Right ventricle myocardium inferior (tissue), 1 donor: ENCODE measurements at regions not wholly inside any gene's neighbourhood (a gene's known extent, or its start where the extent isn't known, plus 50 kb on each side); places are given as distances from the start of the nearest gene placed in this dataset.

Source experiments
- ATAC-seq: fragments of 200-7000 bp; cut with Tn5 transposase; one replicate; pipeline ENCODE4 v1.9.1; 2020; ENCODE audit warnings: mild to moderate bottlenecking, moderate library complexity
- DNase-seq: peaks from one replicate; pipeline ENCODE4 v3.0.0; 2021; ENCODE audit errors: missing footprints
- intact Hi-C: fragments of 100-400 bp; cut with DNase I; formaldehyde crosslinking; loops from one replicate; pipeline ENCODE4 v1.11.0; 2022
- donor health status: DM: no; HTN: yes; CAD: no; lungs with severe emphysema.

- intact Hi-C loops: no loop called here
Observed at GRCh38 chr11:19547044-19547443, 165.6 kb upstream of the NAV2 start.

GRCh38 chr11:19546325-19546724, 166.3 kb upstream of the NAV2 start:
- ATAC-seq (no peak), DNase-seq (no peak)
- intact Hi-C loops: no loop called here

More at GRCh38 chr11:19547044-19547443, 165.6 kb upstream of the NAV2 start:
- DNase-seq (no peak), ATAC-seq (no peak)

DNA sequence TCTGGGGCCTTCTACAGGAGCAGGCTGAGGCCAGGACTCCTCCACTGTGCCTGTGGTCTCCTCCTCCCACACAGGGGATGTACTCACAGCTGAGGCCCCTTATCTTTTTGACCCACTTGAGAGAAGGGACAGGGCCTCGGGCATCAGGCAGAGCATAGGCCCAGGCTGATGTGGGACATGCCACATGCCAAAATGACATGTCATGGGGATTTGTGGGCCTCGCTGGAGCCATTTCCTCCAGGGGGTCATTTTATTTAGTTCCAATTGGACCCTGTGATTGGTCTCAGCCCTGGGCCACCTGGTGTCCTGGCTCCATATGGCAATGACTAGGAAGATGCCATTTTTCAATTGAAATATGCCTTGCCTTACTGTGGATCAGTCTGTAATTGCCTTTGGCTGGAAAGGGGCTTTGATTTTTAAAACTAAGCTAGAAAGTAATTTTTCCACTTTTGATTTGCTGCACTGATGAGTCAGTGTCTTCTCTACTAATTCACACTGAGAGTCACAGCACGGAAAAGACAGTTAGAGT, 171.1 kb upstream of the NAV2 start:
- ATAC-seq: no peak
- no peak for DNase-seq

GRCh38 chr11:19539861-19540260, 172.8 kb upstream of the NAV2 start:
- intact Hi-C loops: no loop called here
- no peak for DNase-seq
- ATAC-seq: no peak

More for the DNA sequence above, 171.1 kb upstream of the NAV2 start:
- intact Hi-C loops: no loop called here

- no peak for DNase-seq
- no peak for ATAC-seq
- intact Hi-C loops: no loop called here
Observed at GRCh38 chr11:19537803-19538453, 174.7 kb upstream of the NAV2 start.

- no peak for DNase-seq
- ATAC-seq: no peak
- intact Hi-C loops: no loop called here
Observed at GRCh38 chr11:19536131-19536530, 176.5 kb upstream of the NAV2 start.

GRCh38 chr11:19530505-19530904, 182.1 kb upstream of the NAV2 start:
- ATAC-seq (no peak), DNase-seq (no peak)
- intact Hi-C loops: no loop called here

GRCh38 chr11:19526119-19526518, 186.5 kb upstream of the NAV2 start:
- ATAC-seq (no peak), DNase-seq (no peak)
- intact Hi-C loops: no loop called here

DNA sequence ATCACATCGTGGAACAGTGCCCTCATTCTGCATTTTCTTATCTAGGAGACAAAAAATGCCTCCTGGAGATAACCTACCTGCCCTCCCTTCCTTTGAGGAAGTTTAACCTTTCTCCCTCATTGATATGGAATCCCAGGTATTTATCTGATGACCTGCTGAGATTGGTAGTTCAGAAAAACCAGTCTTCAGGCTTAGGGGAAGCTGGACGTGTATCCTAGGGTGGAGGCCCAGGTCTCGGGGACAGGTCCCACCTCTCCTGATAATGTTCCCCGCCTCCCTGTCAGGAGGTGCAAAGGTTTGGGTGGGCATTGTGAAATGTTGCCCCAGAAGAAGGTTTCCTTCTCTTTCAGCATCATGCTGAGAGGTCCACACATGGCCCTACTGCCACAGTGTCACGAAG, 186.9 kb upstream of the NAV2 start:
- ATAC-seq: no peak
- DNase-seq: no peak
- intact Hi-C loops: no loop called here

DNA sequence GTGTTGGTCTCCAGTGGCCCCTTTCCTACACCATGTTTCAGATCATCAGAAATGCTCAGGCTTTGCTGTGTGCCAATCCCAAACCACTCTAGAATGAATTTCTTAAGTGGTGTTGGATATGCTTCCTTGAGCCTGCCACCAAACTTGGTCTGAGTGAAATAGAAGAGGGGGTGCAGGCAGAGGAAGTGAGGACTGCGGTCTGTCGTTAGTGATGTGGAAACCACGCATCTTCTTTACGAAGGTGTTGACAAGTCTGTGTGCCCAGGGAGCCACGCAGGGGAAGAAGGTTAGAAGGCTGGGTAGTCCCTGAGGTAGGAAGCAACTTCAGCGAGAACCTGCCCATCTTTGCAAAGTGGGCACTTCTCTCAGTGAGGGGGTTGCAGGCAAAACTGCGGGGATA, 187.4 kb upstream of the NAV2 start:
- DNase-seq (no peak), ATAC-seq (no peak)
- intact Hi-C loops: no loop called here

DNA sequence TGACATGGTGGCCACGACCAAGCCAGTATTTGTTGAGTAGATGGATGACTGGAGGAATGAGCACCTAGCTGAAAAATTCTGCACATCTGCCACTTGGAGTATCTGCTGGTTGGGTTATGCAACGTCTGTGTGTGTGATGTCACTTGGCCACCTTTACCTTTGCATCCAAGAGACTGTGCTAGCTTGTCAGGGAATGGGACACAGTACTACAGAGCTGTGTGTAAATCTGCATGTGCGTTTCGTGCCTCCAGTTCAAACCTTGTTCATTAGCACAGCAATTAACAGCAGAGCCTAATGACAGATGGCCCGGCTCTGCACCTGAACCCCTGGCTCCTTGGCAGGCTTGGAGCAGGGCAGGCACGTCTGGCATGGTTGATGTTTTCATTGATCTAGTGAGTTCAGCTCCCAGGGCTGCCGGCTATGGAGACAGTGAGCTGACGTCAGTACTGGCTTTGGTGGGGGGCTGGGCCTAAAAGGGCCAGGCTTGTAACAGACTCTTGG, 188.4 kb upstream of the NAV2 start:
- no peak for DNase-seq
- intact Hi-C loops: no loop called here
- ATAC-seq: no peak

DNA sequence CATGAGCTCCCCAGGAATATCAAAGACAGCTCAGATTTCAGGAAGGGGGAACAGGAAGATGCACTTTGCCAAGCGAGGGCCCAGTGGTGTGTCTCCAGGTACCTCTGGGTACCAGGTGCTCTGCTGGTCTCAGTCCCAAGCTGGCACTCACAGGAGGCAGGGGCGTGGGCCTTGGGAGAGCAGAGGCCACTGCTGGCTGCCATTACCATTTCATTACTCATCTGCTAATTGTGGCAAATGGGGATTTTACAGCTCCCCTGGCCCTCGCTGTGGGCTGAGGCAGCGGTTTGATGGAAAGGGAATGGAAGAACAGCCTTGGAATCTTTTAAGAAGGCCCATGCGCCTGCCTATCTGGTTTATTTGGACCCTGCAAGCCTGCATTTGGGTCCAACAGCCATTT, 192.0 kb upstream of the NAV2 start:
- ATAC-seq: no peak
- no peak for DNase-seq
- intact Hi-C loops: no loop called here

DNA sequence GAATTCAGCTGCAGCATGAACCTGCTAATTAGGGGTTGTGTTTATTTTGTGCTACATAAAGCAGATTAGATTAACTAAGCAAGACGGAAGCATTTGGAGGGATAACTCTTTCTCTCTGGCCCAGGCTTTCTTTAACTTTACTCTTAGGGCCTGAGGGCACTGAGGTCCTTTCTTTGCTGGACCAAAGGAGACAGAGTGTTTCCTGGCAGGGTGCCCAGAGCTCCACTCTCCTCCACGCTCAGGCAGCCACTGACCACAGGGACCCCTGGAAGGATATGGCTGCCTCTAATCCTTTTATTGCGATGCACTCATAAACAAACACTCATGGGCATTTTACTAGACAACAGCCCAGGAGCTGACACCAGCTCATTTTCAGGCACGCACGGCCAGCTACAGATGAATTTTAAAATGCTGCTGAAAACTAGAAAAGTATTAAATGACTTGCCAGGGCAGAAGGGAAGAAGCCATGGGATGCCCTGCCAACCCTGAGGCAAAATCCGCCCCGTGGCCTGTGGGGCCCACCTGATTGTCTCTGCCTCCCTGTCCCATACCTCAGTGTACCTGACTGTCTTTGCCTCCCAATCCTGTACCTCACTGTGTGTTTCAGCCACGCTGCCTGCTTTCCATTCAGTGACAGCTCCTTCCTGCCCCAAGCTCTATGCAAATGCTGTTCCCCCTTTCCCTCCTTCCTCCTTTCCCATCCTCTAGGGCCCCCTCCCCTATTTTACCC, 192.6 kb upstream of the NAV2 start:
- no peak for ATAC-seq
- intact Hi-C loops: no loop called here
- DNase-seq: no peak

DNA sequence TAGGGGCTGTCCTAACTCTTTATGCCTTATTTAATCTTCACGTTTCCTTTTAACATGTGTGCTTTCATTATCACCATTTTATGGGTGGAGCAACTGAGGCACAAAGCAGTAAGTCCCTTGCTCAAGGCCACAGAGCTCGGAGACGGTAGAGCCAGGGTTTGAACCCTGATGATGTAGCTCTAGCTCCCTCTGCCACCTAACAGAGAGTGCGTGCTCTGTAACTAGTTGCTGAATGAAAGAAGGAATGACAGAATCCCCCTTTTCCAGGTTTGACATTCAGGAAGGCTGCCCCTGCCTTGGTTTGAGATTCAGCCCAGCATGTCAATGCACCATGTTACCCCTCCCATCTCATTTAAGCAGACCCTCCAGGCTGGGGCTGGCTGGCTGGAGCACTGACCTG, 193.3 kb upstream of the NAV2 start:
- intact Hi-C loops: no loop called here
- no peak for ATAC-seq
- no peak for DNase-seq

DNA sequence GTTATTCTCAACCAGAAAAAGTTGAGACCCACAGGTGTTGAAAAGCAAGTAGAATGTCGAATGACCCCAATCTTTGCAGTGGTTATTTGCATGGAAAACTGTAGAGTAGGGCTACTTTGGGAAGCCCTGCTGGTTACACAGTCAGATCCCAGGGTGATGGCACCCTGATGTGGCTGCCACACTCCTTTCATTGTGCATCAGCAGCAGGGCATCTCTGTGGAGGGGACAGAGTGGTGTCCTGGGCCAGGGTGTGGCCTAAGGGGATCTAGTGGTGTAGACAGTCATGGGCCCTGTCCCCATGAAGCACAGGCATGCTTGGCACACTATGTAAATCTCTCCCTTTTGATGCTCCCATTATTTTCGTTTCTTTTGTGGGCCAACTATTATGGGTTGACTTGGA, 199.4 kb upstream of the NAV2 start:
- DNase-seq (no peak), ATAC-seq (no peak)
- intact Hi-C loops: no loop called here

GRCh38 chr11:19512618-19513017, 200.0 kb upstream of the NAV2 start:
- ATAC-seq (no peak), DNase-seq (no peak)
- intact Hi-C loops: no loop called here

DNA sequence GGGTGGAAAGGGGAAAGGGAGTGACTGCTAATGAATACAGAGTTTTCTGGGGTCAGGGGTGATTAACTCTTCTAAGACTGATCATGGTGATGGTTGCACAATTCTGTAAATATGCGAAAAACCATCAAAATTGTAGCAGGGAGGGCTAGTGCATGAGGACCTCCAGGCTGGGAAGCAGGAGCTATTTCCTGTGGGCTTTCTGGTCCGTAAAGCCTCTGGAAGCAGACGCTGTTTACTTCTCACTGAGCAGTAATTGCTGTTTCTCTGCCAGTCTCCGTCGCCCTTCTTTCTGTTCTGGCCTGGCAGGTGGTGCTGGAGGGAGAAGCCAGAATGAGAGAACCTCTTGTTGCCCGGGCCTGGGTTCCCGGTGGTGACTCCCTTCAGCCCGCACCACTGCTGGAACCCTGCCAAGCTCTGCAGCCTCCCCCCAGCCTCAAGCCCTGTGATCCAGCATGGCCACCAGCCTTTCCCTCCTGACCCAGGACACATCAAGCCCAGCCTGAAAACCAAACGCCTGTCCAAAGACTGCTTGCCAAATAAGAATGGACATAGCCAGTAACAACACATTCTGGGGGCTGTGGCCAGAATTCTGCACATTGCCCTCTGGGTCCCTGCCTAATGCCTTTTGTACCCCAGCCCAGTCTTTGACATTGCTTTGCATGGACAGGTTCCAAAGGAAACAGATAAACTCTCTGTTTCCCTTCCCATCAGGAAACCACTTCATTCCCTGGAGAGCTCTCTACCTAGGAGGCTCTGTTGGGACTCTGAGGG, 201.0 kb upstream of the NAV2 start:
- ATAC-seq: no peak
- no peak for DNase-seq
- intact Hi-C loops: no loop called here

DNA sequence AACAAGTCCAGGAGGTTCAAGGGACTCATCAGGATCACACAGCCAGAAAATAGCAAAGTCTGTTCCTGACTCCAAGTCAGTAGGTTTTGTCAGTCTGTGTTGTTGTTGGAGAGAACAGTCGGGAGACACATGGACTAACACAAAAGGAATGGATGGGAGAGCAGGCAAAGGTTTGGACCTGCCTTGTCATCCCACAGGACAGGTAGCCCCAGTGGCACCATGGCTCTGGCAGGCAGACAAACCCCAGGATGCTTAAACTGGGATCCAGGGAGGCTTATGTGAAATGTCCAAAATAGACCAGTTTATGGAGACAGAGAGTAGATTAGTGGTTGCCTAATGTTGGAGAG, 201.6 kb upstream of the NAV2 start:
- DNase-seq (no peak), ATAC-seq (no peak)
- intact Hi-C loops: no loop called here

- ATAC-seq (no peak), DNase-seq (no peak)
- intact Hi-C loops: no loop called here
Observed at GRCh38 chr11:19510468-19510867, 202.2 kb upstream of the NAV2 start.

DNA sequence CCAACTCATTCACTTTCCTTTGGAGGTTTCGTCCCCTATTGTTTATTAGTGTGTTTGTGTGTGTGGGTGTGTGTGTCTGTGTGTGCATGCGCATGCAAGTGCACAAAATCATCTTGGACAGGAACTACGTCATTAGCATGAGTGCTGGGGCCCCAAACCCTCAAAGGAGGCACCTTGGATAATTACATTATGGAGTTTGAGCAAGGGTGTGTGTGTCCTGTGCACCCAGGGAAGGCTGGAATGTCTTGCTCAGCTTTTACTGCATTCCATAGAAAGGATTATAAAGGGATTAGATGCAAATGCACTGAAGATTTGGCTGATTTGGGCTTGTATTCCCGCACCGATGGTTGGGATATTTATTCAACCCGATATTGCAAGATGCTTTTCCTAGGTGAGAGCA, 203.4 kb upstream of the NAV2 start:
- DNase-seq (no peak), ATAC-seq (no peak)
- intact Hi-C loops: no loop called here
